Astrocyte of the spinal cord (primary cell): ENCODE measurements at regions not wholly inside any gene's neighbourhood (a gene's known extent, or its start where the extent isn't known, plus 50 kb on each side); places are given as distances from the start of the nearest gene placed in this dataset.

ENCODE experiments used
- DNase-seq: peaks from one replicate; pipeline ENCODE4 v3.0.0; 2011; ENCODE audit warnings: low read depth, low spot score
- H3K4me3 ChIP-seq: 2 replicates; pipeline ENCODE4 v1.5.1; 2011; ENCODE audit warnings: low read depth, mild to moderate bottlenecking, low read length, moderate library complexity
- in situ Hi-C: cut with HindIII; loops from 2 replicates; pipeline ENCODE4 v1.10.0; 2017; ENCODE audit warnings: low sequenced_read_pairs
- TF ChIP-seq, protein P1 (sequence below): IDR thresholded peaks from 2 replicates; pipeline ENCODE4 v1.5.1; 2012; ENCODE audit warnings: low read depth, mild to moderate bottlenecking, low read length, inconsistent platforms

GRCh38 chr1:209389975-209390374, 193.5 kb upstream of the CAMK1G start:
- TF ChIP-seq, protein P1, sequence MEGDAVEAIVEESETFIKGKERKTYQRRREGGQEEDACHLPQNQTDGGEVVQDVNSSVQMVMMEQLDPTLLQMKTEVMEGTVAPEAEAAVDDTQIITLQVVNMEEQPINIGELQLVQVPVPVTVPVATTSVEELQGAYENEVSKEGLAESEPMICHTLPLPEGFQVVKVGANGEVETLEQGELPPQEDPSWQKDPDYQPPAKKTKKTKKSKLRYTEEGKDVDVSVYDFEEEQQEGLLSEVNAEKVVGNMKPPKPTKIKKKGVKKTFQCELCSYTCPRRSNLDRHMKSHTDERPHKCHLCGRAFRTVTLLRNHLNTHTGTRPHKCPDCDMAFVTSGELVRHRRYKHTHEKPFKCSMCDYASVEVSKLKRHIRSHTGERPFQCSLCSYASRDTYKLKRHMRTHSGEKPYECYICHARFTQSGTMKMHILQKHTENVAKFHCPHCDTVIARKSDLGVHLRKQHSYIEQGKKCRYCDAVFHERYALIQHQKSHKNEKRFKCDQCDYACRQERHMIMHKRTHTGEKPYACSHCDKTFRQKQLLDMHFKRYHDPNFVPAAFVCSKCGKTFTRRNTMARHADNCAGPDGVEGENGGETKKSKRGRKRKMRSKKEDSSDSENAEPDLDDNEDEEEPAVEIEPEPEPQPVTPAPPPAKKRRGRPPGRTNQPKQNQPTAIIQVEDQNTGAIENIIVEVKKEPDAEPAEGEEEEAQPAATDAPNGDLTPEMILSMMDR, result no peak
- no peak for DNase-seq
- H3K4me3 ChIP-seq, result no peak overlapping the region
- in situ Hi-C loops, result no loop called here

- TF ChIP-seq, protein P1, result no peak
- in situ Hi-C loops, result no loop called here
- H3K4me3 ChIP-seq, result no peak overlapping the region
- DNase-seq, result no peak
Observed at GRCh38 chr1:209390764-209391163, 192.8 kb upstream of the CAMK1G start.

- TF ChIP-seq, protein P1, result no peak
- no peak overlapping the region for H3K4me3 ChIP-seq
- DNase-seq, result no peak
- in situ Hi-C loops, result no loop called here
Observed at GRCh38 chr1:209391792-209392191, 191.7 kb upstream of the CAMK1G start.

GRCh38 chr1:209395169-209395568, 188.3 kb upstream of the CAMK1G start:
- no peak for DNase-seq
- in situ Hi-C loops, result no loop called here
- no peak overlapping the region for H3K4me3 ChIP-seq
- TF ChIP-seq, protein P1, result no peak

DNA sequence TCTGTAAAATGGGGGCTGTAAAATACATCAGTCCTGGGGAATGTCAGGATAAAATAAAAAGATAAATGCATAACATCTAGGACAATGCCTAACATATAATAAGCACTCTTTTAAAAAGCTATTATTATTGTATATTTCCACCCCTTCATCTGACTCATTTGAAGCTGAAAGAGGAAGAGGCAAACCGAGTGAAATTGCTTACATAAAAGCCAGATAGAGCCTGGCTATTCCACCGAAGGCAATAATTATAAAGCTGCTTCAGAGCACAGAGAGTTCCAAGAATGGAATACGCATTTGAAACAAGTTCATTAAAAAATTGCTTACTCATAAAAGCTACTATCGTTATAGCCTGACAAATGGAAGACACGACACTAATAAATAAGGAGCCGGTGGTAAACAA, 186.1 kb upstream of the CAMK1G start:
- no peak for DNase-seq
- in situ Hi-C loops, result no loop called here
- TF ChIP-seq, protein P1, result no peak
- no peak overlapping the region for H3K4me3 ChIP-seq

DNA sequence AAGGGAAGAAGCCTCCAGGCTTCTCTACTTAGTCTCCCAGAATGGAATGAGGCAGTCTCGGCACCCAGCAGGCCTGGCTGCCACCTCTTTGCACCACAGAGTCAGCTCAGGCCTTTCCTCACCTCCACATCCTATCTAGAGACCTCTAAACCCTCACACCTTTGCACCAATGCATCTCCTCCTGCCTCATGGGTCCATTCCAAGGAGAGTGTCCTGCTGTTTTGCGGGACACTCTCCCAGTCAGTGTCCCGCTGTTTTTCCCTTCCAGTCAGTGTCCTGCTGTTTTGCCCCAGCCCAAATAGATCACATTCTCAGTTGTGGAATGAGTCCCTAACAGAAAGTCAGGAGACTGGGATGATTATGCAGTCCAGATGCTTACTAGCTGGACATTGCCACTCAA, 185.6 kb upstream of the CAMK1G start:
- in situ Hi-C loops, result no loop called here
- DNase-seq, result no peak
- H3K4me3 ChIP-seq, result no peak overlapping the region
- TF ChIP-seq, protein P1, result no peak
